Aorta (tissue), 5 donors: ENCODE measurements at regions not wholly inside any gene's neighbourhood (a gene's known extent, or its start where the extent isn't known, plus 50 kb on each side); places are given as distances from the start of the nearest gene placed in this dataset.
"Not testable (repeated sequence)": the region's sequence is repeated elsewhere in the genome, so short reads cannot be mapped to it uniquely, and the experiment has no call there.

Experiments used
- ATAC-seq: fragments of 200-7000 bp; cut with Tn5 transposase; one replicate; pipeline ENCODE4 v1.9.1; 2022; ENCODE audit warnings: moderate library complexity; ENCODE audit not compliant: low FRiP score
- DNase-seq, 2 donors: peaks; one replicate each; pipeline ENCODE4 v3.0.0-alpha.2; 2020
- H3K27ac ChIP-seq, 2 donors: one replicate each; pipeline ENCODE4 v1.5.1; 2013; ENCODE audit warnings: low read length in 2 of 2, mild to moderate bottlenecking in 2 of 2, moderate library complexity in 2 of 2, control low read depth in 1 of 2, inconsistent platforms in 1 of 2, low read depth in 1 of 2
- H3K27me3 ChIP-seq, 2 donors: one replicate each; pipeline ENCODE4 v1.6.1; 2013; ENCODE audit warnings: control low read depth in 1 of 2, low read length in 1 of 2, mild to moderate bottlenecking in 1 of 2, moderate library complexity in 1 of 2; ENCODE audit not compliant: insufficient read depth in 2 of 2, control insufficient read depth in 1 of 2
- H3K36me3 ChIP-seq, 2 donors: one replicate each; pipeline ENCODE4 v1.6.1; 2013; ENCODE audit warnings: control low read depth in 1 of 2, low read length in 1 of 2, mild to moderate bottlenecking in 1 of 2; ENCODE audit not compliant: insufficient read depth in 2 of 2, control insufficient read depth in 1 of 2
- H3K4me1 ChIP-seq, 2 donors: one replicate each; pipeline ENCODE4 v1.6.1; 2013; ENCODE audit warnings: low read length in 2 of 2, control low read depth in 1 of 2, mild to moderate bottlenecking in 1 of 2, moderate library complexity in 1 of 2; ENCODE audit not compliant: insufficient read depth in 2 of 2, control insufficient read depth in 1 of 2
- H3K4me3 ChIP-seq, 2 donors: one replicate each; pipeline ENCODE4 v1.5.1; 2013; ENCODE audit warnings: low read length in 2 of 2, control low read depth in 1 of 2, mild to moderate bottlenecking in 1 of 2
- H3K9me3 ChIP-seq: one replicate; pipeline ENCODE4 v1.6.1; 2013; ENCODE audit warnings: mild to moderate bottlenecking, low read length; ENCODE audit not compliant: control insufficient read depth
- WGBS, 2 donors: extraction: QIAGEN DNeasy Blood & Tissue Kit; methylation state at CpG; one replicate each; pipeline ENCODE4 v1.1.7; 2013; 5-methylcytosine and 5-hydroxymethylcytosine counted together
- intact Hi-C, 2 donors: fragments of 100-400 bp; cut with DNase I; formaldehyde crosslinking; loops; one replicate each; pipeline versions ENCODE4 v1.14.2 to v1.15.0; 2022
- donor health status: healthy with polysubstance abuse.
- donor health status: Bipolar disorder and iron deficiency.
- donor health status: DM: no; HTN: no; CAD: no.
- donor health status: DM: no; HTN: no; CAD: no.
- donor health status: DM: yes; HTN: yes; CAD: no.

DNA sequence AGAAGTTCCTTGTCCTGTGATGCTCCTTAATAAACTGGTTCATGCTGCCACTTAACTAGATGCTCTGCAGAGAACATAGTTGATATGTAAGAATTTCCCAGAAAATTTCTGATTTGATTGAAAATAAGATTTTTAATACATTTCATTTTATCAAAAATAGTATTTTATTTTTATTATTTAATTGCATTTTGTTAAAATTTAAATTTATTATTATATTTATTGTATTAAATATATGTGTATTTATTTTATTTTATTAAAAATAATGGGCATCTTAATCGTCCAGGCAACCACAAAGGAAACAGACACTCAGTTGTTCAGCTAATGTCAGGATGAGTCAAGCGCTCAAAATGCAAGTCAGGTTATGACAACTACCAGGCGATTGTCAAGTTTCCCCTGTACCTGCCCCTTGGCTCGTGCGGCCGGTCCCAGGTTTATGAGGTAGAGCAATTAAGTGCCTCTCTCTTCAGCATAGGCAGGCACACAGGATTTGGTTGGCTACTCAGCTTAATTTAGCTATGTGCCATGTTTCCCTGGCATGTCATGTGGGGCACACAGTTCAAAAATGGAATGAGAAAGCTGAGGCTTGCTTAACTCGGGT is 361.2 kb downstream of the RND3 start:
- Histone ChIP-seq H3K36me3 (no peaks in the 10 kb centered on the region), H3K27me3 (no peaks in the 10 kb centered on the region), H3K4me1 (no peaks in the 10 kb centered on the region), H3K4me3 (no peak overlapping the region), H3K9me3 (no peaks in the 10 kb centered on the region), H3K27ac (no peak overlapping the region)
- ATAC-seq (no peak), DNase-seq (no peak)
- intact Hi-C loops = no loop called here
- 94 to 96% methylated on average over 7 of the region's 7 CpGs for WGBS, 2 donors

GRCh38 chr2:150125708-150126107 is 361.8 kb downstream of the RND3 start:
- H3K36me3 ChIP-seq = no peaks in the 10 kb centered on the region
- no peaks in the 10 kb centered on the region for H3K27me3 ChIP-seq
- H3K27ac ChIP-seq = no peak overlapping the region
- H3K9me3 ChIP-seq = no peaks in the 10 kb centered on the region
- no peak for DNase-seq
- intact Hi-C loops = no loop called here
- ATAC-seq = no peak
- WGBS, 2 donors = 62 to 67% methylated on average over 9 of the region's 9 CpGs
- no peaks in the 10 kb centered on the region for H3K4me1 ChIP-seq
- no peak overlapping the region for H3K4me3 ChIP-seq

- Histone ChIP-seq H3K27ac (no peak overlapping the region), H3K4me1 (no peaks in the 10 kb centered on the region), H3K36me3 (no peaks in the 10 kb centered on the region), H3K4me3 (no peak overlapping the region), H3K27me3 (no peaks in the 10 kb centered on the region), H3K9me3 (no peaks in the 10 kb centered on the region)
- intact Hi-C loops = no loop called here
- ATAC-seq (no peak), DNase-seq (no peak)
- WGBS, 2 donors = 86 to 93% methylated on average over 5 of the region's 5 CpGs
Measured at GRCh38 chr2:150125188-150125587, 362.3 kb downstream of the RND3 start.

DNA sequence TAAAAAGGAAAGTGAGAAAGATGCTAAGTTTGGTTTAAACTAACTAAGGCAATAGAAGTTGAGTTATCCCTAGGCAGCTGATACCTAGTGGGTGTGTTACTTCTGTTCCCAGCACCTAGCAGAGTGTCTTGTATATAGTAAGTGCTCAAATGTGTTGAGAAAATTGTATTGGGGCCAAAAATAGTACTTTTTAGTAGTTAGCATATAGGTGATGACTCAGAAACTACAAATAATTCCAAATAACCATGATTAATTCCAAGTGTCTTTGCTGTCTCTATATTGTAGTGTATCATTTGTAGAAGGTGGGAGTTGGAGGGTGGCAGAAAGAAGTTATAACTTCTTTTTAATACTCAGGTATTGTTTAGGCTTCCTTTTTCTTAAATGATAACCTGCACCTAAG is 362.7 kb downstream of the RND3 start:
- ATAC-seq (no peak), DNase-seq (no peak)
- Histone ChIP-seq H3K9me3 (no peaks in the 10 kb centered on the region), H3K36me3 (no peaks in the 10 kb centered on the region), H3K4me1 (no peaks in the 10 kb centered on the region), H3K4me3 (no peak overlapping the region), H3K27ac (no peak overlapping the region), H3K27me3 (no peaks in the 10 kb centered on the region)
- intact Hi-C loops = no loop called here

DNA sequence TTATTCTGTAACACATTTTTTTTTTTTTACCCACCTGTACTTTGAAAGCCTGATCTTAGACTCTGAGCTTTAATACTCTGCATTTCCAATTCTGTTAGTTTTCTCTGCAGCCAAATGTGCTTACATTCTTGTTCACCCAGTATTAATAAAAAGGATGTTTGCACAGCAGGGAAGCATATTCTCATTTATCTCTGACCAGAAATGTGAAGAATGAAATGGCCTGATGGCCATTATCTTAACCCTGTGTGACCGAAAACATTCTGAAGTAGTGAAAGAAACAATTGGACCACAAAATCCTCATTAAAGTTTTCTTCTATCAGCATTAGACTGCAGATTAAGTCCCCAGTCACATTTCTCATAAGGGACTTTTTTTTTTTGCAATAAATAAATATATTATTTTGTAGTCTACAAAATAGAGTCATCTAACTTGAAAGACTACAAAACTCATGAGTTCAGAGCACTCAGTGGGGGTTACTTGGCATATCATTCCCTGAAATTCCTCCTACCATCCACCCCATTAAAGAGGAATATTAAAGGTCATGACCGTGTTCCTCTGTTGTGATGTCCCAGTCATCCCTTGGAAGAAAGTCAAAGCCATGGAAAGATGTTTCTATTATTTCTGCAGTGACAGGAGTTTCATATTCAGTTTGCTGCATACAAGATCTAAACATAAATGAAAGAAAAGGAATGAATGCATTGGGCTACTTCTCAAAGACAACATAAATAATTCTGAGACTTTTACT is 364.4 kb downstream of the RND3 start:
- DNase-seq = no peak
- ATAC-seq = no peak
- Histone ChIP-seq H3K9me3 (no peaks in the 10 kb centered on the region), H3K4me1 (no peaks in the 10 kb centered on the region), H3K27ac (no peak overlapping the region), H3K36me3 (no peaks in the 10 kb centered on the region), H3K4me3 (no peak overlapping the region), H3K27me3 (no peaks in the 10 kb centered on the region)
- WGBS, 2 donors = 87 to 91% methylated on average over 2 of the region's 2 CpGs
- intact Hi-C loops = no loop called here

DNA sequence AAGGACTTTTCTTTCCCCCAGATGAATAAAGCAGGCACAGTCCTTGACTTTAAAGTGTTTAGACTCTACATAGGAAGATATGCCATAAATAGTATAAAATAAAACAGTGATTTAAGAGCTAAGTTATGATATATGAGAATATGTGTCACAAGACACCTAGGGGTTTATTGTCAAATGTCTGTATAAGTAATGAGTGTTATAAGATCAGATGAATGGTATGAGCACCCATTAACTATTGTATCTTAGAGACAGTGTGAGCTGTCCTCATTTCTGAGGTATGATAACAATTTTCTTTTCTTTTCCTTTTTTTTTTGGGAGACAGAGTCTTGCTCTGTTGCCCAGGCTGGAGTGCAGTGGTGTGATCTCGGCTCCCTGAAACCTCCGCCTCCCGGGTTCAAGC is 365.3 kb downstream of the RND3 start:
- Histone ChIP-seq H3K9me3 (no peaks in the 10 kb centered on the region), H3K27me3 (no peaks in the 10 kb centered on the region), H3K4me1 (no peaks in the 10 kb centered on the region), H3K27ac (no peak overlapping the region), H3K4me3 (no peak overlapping the region), H3K36me3 (no peaks in the 10 kb centered on the region)
- DNase-seq (no peak), ATAC-seq (no peak)
- 88 to 94% methylated on average over 3 of the region's 3 CpGs for WGBS, 2 donors
- intact Hi-C loops = no loop called here

- Histone ChIP-seq H3K36me3 (no peaks in the 10 kb centered on the region), H3K9me3 (no peaks in the 10 kb centered on the region), H3K4me3 (no peak overlapping the region), H3K4me1 (no peaks in the 10 kb centered on the region), H3K27me3 (no peaks in the 10 kb centered on the region), H3K27ac (no peak overlapping the region)
- 72 to 78% methylated on average over 11 of the region's 11 CpGs for WGBS, 2 donors
- no peak for DNase-seq
- intact Hi-C loops = no loop called here
- no peak for ATAC-seq
Measured at GRCh38 chr2:150120326-150120955, 367.0 kb downstream of the RND3 start.

DNA sequence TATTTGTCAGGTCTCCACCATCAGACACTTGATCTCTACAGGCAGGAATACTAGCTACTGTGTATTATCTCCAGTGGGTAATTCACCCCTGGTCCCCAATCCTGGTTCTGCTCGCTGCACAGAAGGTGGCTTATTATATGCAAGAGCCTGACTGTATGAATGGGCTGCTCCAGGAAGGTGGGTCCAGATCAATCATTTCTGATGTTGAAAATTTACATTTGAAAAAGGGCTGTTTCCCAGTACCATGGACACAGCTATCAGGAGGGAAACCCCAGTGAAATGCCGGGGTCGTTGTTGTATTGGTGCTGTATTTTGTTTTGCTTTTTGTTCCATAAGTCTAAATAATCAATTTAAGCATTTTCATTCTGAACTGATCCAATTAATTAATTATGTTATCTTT is 367.6 kb downstream of the RND3 start:
- H3K4me3 ChIP-seq = no peak overlapping the region
- no peaks in the 10 kb centered on the region for H3K4me1 ChIP-seq
- H3K9me3 ChIP-seq = no peaks in the 10 kb centered on the region
- 68 to 80% methylated on average over 3 of the region's 3 CpGs for WGBS, 2 donors
- intact Hi-C loops = no loop called here
- no peak overlapping the region for H3K27ac ChIP-seq
- H3K36me3 ChIP-seq = no peaks in the 10 kb centered on the region
- no peaks in the 10 kb centered on the region for H3K27me3 ChIP-seq
- DNase-seq (no peak), ATAC-seq (no peak)

DNA sequence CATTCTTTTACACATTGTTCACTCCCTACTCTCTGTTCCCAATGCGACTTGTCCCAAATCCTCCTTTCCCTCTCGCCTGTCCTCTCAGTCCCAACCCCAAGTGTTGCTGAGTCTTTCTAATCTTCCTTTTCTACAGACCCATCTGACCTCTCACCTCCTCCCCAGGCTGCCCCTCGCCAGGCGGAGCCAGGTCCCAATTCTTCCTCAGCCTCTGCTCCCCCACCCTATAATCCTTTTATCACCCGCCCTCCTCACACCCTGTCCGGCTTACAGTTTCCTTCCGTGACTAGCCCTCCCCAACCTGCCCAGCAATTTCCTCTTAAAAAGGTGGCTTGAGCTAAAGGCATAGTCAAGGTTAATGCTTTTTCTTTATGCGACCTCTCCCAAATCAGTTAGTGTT is 373.4 kb downstream of the RND3 start:
- intact Hi-C loops, H3K4me1 ChIP-seq, DNase-seq, H3K4me3 ChIP-seq, H3K27ac ChIP-seq, H3K36me3 ChIP-seq, H3K9me3 ChIP-seq, H3K27me3 ChIP-seq, ATAC-seq: not testable (repeated sequence)
- WGBS, 2 donors = 89 to 90% methylated on average over 8 of the region's 8 CpGs
